SK-N-DZ (cell line): ENCODE measurements at regions not wholly inside any gene's neighbourhood (a gene's known extent, or its start where the extent isn't known, plus 50 kb on each side); places are given as distances from the start of the nearest gene placed in this dataset.
A peak's percentile ranks its signal among the peaks of the same experiment; 100 is the strongest.
"Not testable (repeated sequence)": the region's sequence is repeated elsewhere in the genome, so short reads cannot be mapped to it uniquely, and the experiment has no call there.

Experiments
- DNase-seq: peaks from one replicate; pipeline ENCODE4 v3.0.0-alpha.2; 2015; ENCODE audit warnings: low spot score

DNA sequence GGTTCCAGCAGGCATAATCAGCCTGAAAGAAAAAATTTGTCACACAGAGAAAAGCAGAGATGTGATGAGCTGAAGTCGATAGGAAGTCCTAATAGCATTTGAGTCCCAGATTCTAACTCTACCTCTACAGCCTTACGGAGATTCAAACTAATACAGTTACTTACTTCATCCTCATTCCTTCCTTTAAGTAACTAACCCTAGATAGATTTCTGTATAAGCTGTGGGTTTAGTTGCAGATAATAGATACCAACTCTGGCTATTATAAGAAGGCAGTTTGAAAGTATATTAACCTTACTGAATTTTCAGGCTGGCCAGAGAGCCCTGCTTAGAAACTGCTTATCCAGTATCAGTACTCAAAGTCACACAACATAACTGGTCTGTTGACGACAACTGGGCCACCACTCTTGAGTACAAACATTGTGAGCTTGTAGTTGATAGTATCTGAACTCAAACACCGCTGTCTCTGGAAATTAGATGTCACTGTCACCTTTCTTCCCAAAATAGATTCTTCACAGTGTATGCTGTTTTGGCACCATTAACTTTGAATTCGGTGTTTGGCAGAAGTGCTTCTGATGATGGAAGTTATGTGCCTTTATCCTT is 484.3 kb downstream of the DIPK2A start:
- DNase-seq: no peak

DNA sequence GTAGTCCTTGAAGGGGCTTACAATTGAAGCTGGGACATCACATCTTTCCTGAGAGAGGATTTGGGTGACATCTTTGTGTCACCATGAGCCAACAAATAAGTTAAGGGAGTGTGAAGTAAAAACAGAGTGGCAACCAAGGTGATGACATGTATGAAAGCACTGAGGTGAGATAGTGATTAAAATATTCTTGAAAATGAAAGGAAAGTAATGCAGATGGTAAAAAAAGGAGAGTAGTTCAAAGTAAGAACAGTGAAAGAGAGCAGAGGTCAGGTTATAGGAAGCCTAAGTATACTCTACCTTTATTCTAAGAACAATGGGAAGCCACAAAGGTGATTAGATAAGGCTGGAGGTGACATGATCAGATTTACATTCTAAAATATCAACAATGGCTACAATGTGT is 486.1 kb downstream of the DIPK2A start:
- DNase-seq: no peak

DNA sequence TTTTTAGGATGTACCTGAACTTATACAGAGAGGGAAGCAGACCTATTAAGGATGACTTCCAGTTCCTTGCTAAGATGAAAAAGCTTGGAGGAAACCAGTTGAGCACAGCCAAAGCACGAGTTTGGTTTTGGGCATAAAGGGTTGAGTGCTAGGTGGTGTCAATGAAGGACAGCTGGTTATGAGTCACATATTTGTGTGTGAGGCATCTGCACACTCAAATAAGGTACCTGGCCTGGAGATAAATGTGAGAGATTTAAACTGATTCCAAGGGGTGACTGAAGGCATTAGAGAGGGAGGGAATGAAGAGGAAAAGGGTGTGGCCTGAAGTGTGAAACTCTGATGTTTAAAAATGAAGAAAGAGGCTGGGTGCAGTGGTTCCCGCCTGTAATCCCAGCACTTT is 486.7 kb downstream of the DIPK2A start:
- DNase-seq: no peak

DNA sequence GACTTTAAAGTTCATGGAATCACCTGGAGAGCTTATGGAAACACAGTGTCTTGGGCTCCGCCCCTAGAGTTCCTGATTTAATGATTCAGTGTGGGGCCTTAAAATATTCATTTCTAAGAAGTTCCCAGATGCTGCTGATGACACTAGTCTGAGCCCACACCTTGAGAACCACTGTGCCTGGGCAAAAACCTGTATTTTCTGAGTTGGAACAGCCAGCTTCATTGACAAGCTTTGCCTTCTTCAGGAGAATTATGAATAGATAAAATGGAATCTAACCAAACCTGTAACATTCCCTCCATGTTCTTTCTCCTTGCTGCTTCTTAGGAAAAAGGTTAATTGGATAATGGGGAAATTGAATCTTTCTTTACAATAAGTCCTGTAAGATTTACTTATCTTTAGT is 490.7 kb downstream of the DIPK2A start:
- no peak for DNase-seq

DNA sequence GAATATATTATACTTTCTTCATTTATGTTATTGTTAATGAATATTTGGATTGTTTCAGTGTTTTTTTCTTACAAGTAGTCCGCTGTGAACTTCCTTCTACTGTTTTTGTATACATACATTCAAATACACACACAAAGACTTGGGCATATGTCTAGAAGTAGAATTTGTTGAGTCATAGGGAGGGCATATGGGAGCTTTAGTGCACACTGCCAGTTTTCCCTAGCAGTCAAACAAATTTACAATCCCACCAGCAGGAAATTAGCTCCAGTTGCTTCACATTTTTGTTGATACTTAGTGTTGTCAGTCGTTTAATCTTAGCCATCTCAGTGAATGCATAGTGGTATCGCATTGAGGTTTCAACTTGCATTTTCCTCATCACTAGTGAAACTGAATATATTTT is 492.3 kb downstream of the DIPK2A start:
- DNase-seq: no peak

DNA sequence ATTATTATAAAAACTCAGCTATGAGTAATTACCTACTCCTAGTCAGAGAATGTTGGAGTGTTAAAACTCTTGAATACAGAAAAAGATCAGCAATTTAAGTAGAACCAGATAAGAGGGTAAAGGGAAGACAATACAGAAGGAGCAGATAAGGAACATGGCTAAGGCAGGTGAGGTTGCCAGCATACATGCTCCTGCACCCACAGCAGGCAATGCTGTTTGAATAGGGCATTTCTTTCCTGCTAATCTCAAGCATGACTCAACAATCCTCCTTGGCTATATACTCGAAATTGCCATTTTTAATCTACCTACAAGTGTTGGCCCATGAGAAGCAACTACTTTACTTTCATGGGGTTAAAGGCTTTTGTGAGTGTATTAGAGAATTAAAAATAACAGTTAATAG is 494.5 kb downstream of the DIPK2A start:
- DNase-seq: no peak

DNA sequence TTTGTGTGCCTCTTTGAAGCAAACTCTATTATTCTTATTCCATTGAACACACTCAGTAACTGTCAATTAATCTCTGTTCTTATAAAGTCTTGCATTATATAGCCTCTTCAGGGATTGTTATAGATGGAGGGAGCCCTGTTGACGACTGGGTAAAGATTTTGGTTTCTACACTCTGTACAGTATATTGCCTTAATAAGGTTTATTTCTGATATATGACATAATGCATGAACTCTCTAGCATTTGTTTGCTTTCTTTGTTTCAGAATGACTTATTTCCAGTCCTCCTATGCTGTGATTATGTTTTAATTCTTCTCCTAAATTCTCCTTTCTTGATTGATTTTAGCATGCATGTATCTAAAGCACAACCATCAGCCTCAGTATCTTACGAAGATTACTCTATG is 494.9 kb downstream of the DIPK2A start:
- DNase-seq: no peak

DNA sequence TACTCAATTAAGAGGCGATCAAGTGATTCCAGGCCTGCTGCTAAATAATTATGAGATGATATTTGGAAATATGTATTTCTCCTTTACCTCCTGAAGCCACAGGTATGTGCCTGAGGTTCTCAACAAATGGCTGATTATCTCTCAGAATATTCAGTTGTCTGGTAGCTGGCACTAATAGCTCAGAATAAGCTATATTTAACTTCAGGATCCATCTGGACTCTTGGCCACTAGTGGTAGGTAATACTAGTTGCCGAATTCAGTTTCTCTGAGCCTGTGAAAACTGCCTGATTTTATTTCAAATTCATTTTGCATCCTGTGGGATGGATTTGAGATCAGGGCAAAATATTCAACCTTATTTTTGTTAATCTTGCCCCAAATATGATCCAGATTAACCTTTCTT is 499.0 kb downstream of the DIPK2A start:
- DNase-seq: no peak

DNA sequence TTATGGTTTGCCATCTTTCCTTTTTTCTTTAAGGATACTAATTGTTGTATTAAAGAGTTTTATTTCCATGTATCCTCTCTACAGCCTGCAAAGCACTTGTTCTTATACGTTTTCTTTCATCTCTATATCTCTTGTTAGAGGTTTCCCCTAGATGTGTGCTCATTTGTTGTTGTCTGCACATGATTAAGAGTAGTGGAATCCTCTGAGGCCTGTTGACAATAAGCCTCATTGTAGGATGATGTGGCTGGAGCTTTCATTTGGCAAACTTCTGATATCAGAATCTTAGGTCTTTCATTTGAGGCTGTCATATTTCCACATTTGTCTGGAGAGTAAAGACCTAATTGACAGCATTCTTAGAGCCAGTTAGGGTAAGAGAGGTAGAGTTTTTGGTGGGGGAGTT is 506.0 kb downstream of the DIPK2A start:
- no peak for DNase-seq

DNA sequence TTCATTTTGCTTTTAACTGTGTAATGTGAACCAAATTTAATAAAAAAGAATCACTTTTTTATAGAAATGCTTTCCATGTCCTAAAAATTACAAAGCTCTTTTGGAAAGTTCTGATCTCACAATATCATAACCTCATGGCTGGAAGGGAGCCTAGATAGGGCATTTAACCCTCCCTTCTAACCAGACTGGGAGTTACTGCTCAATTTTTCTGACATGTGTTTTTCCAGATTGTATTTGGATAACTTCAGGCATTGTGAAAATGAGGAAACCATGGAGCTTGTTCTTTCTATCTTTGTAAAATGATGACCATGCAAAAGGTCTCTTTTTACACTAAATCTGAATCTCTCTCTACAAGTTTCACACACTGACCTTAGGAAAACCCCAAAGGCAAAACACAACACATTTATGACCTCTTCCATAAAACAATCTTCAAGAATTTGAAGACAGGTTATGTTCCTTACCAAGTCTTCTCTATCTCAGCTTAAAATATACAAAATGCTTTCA is 508.8 kb downstream of the DIPK2A start:
- DNase-seq: no peak

DNA sequence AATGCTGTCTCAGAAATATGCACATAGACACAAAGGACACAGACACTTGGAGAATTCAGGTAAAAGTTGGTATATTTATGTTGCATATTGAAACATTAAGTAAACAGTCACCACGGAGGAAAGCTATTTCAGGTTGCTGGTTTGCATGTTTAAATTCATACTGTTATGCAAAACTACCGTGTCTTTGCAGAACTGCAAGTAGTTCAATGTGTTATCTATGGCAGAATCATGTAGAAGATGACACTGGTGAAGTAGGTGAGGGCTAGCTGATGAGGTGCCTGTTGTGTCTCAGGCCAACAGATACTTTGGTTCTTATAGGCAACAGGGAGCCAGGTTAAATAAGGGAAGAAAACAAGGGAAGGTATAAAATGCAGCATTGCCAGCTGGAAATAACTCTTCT is 511.3 kb downstream of the DIPK2A start:
- DNase-seq: no peak

DNA sequence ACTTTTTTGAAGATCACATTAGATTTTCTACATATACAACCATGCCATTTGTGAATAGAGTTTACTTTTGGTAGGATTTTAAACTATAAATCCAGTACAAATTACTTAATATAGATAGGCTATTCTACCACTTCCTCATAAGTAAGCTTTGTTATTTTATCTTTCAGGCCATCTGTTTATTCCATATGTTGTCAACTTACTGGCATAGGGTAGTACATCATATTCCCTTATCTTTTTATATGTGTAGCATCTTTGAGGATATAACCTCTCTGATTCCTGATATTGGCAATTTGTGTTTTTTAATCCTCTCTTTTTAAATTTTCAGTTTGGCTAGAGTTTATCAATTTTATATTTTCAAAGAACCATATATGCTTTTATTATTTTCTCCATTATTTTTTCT is 515.4 kb downstream of the DIPK2A start:
- DNase-seq: no peak

DNA sequence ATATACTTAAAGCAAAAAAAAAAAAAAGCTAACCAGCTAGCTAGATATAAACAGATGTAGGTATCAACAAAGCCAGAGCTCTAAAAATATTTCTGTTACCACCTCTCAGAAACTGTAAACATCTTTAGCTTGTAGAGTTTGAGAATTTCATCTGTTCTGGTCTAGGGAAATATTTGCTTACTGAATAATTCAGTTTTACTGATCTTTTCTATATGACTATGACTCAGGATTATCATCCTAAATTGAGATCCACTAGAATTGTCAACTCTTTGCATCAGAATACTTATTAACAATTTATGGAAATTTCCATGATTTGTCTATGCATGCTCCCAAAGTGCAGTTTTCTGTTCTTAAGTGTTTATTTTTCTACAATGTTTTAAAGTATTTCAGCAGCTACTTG is 517.3 kb downstream of the DIPK2A start:
- DNase-seq: no peak

DNA sequence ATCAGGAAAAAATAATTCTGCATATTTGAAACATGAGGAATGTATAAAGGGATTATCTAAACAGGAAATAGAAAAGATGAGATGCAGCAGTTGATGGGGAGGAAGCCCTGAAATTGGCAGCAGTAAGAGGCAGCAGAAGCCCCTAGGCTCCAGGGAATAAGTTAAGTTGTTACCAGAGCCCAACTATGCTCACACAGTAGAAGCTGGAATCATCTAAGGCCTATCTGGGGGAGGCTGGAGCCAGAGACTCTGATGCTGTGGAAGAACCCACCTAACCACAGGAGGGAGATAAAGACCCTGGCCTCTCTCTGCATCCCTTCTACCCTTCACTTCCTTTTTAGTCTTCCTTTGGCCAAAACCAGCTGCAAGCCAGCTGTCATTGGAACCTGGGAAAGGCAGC is 519.7 kb downstream of the DIPK2A start:
- DNase-seq: peak; percentile 15

DNA sequence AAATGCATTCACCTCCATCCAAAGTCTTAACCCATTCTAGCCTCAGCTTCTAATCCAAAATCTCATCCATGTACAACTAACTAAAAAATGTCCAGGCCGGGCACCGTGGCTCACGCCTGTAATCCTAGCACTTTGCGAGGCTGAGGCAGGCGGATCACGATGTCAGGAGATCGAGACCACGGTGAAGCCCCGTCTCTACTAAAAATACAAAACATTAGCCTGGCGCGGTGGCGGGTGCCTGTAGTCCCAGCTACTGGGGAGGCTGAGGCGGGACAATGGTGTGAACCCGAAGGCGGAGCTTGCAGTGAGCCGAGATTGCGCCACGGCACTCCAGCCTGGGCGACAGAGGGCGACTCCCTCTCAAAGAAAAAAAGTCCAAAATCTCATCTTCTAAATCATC is 523.0 kb downstream of the DIPK2A start:
- not testable (repeated sequence) for DNase-seq

DNA sequence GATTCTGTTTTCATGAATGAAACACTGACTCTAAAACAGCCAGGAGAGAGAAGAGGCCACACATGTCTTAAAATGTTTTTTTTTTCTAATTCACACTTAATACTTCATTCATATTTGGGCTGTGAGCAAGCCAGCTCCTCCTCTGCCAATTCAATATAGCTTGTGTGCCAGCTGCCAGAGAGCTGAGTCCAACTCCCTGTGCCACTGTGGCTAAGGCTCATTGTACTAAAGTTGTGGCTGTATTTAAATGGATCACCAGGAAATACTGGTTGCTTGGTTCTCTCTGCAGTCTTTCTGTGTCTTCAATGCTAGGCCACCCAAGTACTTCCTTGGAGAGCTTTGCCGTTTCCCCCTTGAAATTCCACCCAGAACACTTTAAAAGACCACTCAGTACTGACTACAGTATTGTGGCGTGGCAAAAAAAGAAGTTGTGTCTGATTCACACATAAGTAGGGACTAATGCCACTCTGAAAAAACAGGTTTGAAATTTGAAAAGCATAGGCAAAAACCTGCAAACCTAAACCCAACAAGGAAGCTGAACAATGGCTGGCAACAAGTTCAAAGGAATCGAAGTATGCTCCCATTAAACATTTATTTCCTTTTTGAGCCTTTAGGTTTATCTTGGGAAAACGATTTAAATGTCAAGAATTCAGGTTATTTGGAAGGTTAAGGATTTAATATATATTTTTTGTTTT is 524.7 kb downstream of the DIPK2A start:
- DNase-seq: no peak

DNA sequence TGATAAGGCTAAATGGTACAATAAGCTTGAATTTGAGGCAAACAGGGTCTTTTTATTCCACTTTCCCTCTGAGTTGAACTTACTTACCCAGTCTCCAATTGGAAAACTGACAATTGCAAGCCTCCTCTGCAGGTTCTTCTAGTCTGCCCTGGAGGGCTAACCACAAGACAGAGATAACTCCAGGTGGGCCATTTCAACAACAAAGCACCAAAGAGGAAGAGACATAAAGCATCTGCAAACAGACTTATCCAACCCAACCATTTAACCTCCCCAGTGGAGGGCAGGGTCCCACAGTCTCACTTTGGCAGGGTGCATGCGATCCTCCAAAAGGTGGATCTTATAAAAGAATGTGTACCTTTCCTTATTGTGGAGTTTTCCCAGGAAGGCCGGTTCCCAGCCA is 525.8 kb downstream of the DIPK2A start:
- no peak for DNase-seq

DNA sequence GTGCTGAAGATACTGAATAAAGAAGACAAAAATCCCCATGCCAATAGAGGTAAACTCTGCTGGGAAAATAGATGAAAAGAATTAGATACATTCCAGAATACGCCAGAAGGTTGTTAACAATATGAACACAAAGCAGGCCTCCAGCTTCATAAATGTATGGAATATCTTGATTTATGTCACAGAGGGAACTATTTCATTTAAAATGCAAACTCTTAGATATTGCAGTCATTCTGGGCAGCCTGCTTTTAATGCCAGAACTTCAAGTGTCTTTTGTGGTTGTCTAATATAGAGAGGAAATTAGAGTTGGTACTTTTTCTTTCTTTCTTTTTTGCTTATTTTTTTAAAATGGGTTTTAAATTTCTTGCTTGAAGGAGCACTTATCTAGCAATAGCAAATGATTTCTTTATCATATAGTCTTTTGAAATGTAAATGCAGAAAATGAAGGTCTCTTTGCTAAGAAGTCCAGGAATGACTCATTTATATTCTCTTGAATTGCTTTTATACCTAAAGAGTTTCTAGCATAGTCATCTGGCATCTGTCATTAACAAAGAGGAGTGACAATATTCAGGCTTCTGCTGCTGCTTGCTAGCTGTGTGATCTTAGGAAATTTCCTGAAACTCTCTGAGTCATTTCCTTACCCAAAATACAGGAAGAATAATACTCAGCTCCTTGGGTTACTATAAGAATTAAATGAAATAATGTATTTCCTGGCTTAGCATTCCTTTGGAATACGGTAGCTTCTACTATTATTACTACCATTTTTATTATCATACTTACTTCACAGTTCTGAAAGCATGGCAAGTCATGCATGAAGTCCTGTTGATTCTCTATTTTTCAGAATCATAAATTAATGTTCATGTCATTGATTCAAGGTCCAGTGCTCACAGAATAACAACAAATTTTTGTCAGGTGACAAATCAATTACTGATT is 527.6 kb downstream of the DIPK2A start:
- no peak for DNase-seq

DNA sequence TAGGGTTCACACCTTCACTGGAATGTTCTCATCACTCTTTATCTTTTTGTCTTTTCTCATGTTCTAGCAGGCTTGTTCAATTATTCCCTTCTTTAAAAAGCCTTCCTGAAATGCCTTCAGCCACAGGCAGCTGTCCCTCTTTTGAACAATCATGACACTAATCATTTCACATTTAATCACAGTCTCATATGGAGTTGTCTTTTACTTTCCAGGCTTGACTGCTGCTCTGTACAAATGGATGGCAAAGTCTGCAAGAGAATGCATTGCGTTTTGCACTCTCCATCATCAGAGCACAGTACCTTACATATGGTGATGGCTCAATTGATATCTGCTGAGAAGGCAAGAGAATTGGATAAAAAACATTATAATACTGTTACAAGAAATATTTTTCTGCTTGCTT is 529.8 kb downstream of the DIPK2A start:
- DNase-seq: peak; percentile 18

DNA sequence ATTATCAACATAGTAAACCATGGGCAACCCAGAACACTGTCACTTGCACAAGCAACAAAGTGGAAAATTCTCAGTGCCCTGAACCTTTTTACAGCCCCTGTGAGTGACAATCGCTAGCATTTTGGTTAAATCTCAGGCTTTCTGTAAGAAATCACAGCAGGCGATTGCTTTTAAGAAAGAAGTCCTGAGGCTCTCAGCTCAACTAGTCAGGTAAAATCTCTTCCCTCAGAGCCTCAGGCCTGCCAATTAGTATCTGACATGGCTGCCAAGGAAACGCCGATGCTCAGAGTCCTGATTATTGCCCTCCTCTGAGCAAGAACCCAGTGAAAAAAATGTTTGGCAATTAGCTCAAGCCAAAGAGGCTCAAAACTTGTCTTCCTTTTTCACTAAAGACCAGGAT is 530.8 kb downstream of the DIPK2A start:
- DNase-seq: no peak

DNA sequence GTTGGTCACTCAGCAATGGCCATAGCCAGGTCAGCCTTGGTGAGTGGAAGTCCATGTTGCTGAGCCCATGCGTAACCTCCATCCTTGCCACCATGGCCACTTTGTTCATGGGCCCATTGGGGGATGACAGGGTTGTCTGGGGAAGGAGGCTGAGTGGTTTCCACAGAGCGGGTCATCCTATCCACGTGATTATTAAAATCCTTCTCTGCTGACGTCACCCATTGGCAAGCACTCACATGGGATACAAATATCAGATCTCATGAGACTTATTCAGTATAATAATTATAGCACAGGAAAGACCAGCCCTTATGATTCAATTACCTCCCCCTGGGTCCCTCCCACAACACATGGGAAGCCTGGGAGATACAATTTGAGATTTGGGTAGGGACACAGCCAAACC is 534.8 kb downstream of the DIPK2A start:
- DNase-seq: not testable (repeated sequence)

DNA sequence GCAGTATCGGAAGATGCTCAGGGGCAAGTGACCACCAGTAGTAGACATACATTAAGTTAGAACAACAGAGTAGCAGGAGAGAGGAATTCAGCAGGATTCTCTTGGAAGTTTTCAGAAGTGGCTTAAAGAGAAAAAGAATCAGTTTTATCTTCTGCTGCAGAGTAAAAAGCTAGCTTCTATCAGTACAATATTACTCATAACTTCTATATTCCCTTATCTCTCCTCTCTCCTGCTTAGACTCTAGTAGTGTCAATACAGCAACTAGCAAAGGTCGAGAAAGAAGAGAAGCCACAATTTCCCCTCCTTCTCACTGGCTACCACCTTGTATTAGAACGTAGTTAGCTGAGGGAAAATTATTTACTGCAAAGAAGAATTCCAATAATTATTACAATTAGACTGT is 539.7 kb downstream of the DIPK2A start:
- DNase-seq: no peak

DNA sequence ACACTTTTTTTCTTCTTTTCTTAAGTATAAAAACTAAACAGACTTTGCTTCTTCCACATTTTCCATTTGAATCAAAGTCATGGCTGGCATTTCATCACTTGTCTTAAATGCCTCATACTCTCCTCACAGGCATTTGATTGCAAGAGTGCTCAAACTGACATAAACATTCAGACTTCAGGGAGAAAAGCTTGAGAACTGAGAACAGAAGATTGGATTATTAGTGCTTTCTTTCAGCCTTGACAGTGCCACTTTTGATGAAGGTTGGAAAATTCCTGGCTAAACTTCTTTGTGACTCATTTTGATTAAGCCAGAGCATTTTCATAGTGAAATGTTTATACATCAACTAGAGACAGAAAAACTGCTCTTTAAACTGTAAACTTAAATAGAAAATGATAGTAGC is 544.4 kb downstream of the DIPK2A start:
- DNase-seq: no peak
